Ectodermal cell (in vitro differentiated cells): ENCODE measurements at regions not wholly inside any gene's neighbourhood (a gene's known extent, or its start where the extent isn't known, plus 50 kb on each side); places are given as distances from the start of the nearest gene placed in this dataset.

ENCODE experiments used
- H3K27ac ChIP-seq: 2 replicates; pipeline ENCODE4 v1.7.0; 2013; ENCODE audit warnings: mild to moderate bottlenecking, low read depth, low read length; ENCODE audit not compliant: insufficient read depth, poor library complexity, severe bottlenecking
- H3K27me3 ChIP-seq: 2 replicates; pipeline ENCODE4 v1.7.0; 2013; ENCODE audit warnings: mild to moderate bottlenecking, low read length; ENCODE audit not compliant: insufficient read depth, control insufficient read depth, poor library complexity, severe bottlenecking
- H3K36me3 ChIP-seq: one replicate; pipeline ENCODE4 v1.7.0; 2013; ENCODE audit warnings: low read length; ENCODE audit not compliant: control insufficient read depth, insufficient read depth
- H3K4me1 ChIP-seq: one replicate; pipeline ENCODE4 v1.7.0; 2013; ENCODE audit warnings: low read length; ENCODE audit not compliant: control insufficient read depth, insufficient read depth
- H3K4me3 ChIP-seq: 2 replicates; pipeline ENCODE4 v1.7.0; 2013; ENCODE audit warnings: low read depth, low read length, control low read depth; ENCODE audit not compliant: insufficient read depth
- H3K9me3 ChIP-seq: 2 replicates; pipeline ENCODE4 v1.7.0; 2013; ENCODE audit warnings: mild to moderate bottlenecking, low read length, moderate library complexity; ENCODE audit not compliant: control insufficient read depth
- WGBS, 2 experiments: methylation state at CpG; one replicate each; pipeline ENCODE4 v1.1.7; 2013; ENCODE audit warnings: missing lambda C conversion rate in 2 of 2; 5-methylcytosine and 5-hydroxymethylcytosine counted together

DNA sequence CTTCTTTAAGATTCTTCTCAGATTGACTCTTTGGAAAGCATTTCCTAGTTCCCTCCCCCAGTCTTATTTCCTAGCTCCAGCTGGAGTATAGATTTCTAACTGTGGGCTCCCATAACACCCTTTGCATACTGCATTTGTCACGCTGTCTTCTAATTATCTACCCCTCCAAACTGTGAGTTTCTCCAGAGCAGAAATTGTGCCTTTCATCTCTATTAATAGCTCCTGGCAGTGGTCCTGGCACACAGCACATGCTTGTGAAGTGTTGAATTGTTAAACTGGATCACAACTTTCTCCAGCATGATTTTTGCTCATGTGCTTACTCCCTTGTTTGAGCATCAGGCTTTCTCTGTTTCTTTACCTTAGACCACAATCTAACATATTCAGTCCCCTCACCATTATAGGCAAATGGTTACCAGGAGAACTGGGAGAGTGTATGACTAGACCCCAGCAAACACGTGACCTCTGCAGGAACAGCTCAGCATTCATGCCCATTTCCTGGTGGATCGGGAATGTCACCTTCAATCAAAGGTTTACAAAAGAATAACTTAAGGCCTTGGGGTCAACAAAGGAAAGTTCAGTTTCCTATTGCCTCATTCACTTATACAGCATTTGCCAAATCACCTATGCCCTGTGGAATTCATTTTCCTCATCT is 175.7 kb upstream of the TANK start:
- no peak overlapping the region for H3K27ac ChIP-seq
- H3K4me1 ChIP-seq = peaks cover 5% of the 10 kb centered on the region
- WGBS, 2 experiments = 80 to 88% methylated on average over 3 of the region's 3 CpGs
- H3K4me3 ChIP-seq = no peak overlapping the region
- H3K9me3 ChIP-seq = no peaks in the 10 kb centered on the region
- no peaks in the 10 kb centered on the region for H3K36me3 ChIP-seq
- H3K27me3 ChIP-seq = no peaks in the 10 kb centered on the region

DNA sequence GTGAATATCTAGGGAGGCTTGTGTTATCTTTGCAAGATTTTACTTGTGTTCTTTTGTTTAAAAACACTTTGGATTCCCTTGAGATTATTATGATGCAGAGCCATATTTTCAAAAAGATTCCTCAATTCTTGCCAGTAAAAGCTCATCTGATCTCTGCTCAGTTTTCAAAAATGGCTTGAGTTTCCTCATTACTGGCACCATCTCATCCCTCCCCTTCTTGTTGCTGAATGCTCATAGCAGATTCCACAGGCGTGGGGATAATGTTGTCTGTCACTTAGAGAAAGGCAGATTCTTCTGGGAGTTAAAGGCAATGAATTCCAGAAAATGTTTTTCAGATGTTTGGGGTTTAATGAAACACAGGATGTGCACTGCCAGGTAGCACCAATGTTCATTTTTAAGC is 170.4 kb upstream of the TANK start:
- no peaks in the 10 kb centered on the region for H3K9me3 ChIP-seq
- no peaks in the 10 kb centered on the region for H3K36me3 ChIP-seq
- H3K27ac ChIP-seq = no peak overlapping the region
- no peak overlapping the region for H3K4me3 ChIP-seq
- H3K27me3 ChIP-seq = no peaks in the 10 kb centered on the region
- no peaks in the 10 kb centered on the region for H3K4me1 ChIP-seq
- WGBS, 2 experiments = 89 to 91% methylated on average over 1 of the region's 1 CpG

DNA sequence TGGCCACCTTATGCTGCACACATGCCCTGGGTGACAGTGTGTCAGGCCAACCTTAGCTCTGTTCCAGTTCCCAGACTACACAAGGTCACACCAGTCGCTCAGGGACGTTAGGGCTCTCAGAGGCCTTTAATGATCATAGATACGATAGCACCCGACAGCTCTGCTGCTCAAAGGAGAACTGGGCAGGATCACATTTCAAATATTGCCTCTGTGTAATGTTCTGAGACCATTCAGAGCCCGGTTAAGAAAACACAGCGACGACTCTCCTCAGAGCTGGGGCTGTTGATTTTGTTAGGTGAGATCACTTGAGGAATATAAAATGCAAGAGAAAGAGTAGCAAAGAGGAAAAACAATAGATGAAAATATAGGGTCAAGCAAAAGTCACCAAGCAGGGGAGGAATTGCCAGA is 166.6 kb upstream of the TANK start:
- H3K4me1 ChIP-seq = no peaks in the 10 kb centered on the region
- H3K27ac ChIP-seq = no peak overlapping the region
- H3K36me3 ChIP-seq = no peaks in the 10 kb centered on the region
- H3K9me3 ChIP-seq = no peaks in the 10 kb centered on the region
- WGBS, 2 experiments = 85 to 89% methylated on average over 7 of the region's 7 CpGs
- no peak overlapping the region for H3K4me3 ChIP-seq
- no peaks in the 10 kb centered on the region for H3K27me3 ChIP-seq

DNA sequence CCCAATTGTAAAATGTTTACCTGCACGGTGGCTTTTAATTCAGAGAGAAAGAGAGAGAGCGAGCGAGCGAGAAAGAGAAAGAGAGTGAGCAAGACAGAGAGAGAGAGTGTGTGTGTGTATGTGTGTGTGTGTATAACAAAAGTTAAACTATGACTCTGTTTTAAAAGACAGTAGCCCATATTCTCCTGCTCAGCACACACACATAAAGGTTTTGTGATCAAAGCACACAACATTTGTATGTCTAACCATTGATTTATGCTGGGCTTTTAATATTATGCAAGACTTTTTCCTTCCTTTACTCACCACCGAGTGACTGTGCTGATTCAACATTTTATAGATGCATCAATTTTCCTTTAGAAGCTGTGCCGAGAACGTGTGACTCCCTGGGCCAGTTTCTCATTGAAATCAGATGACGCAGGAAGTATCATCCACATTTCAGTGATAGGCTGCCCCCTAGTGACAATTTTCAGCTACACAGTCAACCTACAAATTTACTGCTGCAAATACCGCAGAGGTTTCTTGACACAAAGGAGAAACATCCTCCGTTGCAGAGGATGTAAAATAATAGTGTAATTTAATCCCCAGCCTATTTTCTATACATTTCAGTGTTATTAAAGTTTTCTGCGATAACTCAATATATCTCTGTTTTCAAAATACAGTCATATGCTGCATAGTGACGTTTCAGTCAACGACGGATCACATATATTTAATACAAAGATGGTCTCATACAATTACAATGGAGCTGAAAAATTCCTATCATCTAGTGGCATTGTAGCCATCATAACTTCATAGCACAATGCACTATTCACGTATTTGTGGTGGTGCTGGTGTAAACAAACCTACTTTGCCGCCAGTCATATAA is 165.9 kb upstream of the TANK start:
- Histone ChIP-seq H3K4me3 (no peak overlapping the region), H3K36me3 (no peaks in the 10 kb centered on the region), H3K27ac (no peak overlapping the region), H3K27me3 (no peaks in the 10 kb centered on the region), H3K4me1 (no peaks in the 10 kb centered on the region), H3K9me3 (no peaks in the 10 kb centered on the region)
- WGBS, 2 experiments = 59 to 62% methylated on average over 14 to 16 of the region's 16 CpGs

DNA sequence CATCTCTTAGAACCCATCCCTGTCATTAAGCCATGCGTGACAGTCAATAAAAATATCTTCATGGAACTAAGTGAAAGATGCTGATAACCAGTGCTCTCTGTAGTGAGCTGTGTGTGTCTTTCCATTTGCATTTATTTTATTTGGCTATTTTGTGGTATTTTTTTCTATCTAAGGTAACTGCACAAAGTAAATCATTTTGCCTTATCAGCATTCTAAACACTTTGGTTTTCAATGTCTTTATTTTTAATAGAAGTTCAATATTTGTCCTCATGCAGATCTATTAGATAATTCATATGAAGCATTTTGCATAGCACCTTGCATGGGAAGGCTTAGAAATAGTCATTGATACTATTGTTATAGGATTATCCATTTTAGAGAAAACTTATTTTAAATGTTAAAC is 163.6 kb upstream of the TANK start:
- Histone ChIP-seq H3K27me3 (no peaks in the 10 kb centered on the region), H3K27ac (no peak overlapping the region), H3K9me3 (no peaks in the 10 kb centered on the region), H3K36me3 (no peaks in the 10 kb centered on the region), H3K4me1 (no peaks in the 10 kb centered on the region), H3K4me3 (no peak overlapping the region)
- WGBS, 2 experiments = 91 to 100% methylated on average over 1 of the region's 1 CpG

DNA sequence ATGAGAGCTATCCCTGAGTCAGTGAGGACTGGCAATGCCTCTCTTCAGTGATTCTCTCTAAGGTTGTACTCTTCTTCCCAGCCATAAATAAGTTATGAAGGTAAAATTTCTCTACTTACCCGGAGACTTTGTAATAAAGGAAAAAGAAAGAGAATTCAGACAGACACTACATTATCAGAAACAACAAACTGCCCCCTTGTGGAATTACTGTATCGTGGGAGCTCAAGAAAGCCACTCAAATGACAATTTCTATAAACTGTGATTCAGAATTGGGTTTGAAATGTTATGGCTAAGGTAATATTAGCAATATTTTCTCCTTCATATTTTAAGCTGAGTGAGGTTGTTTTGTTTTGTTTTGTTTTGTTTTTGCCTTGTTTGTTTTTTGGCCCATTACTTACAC is 155.8 kb upstream of the TANK start:
- no peaks in the 10 kb centered on the region for H3K9me3 ChIP-seq
- H3K27ac ChIP-seq = no peak overlapping the region
- no peak overlapping the region for H3K4me3 ChIP-seq
- H3K36me3 ChIP-seq = no peaks in the 10 kb centered on the region
- H3K27me3 ChIP-seq = no peaks in the 10 kb centered on the region
- 100% methylated on average over 1 of the region's 2 CpGs; no CpG with 5 or more reads in 1 of the 2 experiments for WGBS, 2 experiments
- no peaks in the 10 kb centered on the region for H3K4me1 ChIP-seq

DNA sequence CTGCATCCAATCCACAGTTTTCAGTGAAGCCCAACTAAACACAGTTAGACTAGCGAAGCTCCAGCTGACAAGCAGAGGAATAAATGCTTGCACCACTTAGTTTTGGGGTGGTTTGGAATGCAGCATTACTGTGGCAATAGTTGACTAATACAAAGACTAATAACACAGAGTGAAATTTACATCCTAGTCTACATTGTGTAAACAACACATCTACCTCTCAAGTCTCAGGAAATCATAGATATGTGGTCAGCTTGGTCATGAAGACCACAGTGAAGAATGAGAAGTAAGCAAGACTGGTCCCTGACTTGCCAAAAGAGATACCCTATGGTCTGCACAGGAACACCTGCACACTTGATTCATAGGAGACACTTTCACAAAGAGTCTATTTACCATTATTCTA is 155.1 kb upstream of the TANK start:
- 0% methylated on average over 1 of the region's 1 CpG for WGBS, 2 experiments

DNA sequence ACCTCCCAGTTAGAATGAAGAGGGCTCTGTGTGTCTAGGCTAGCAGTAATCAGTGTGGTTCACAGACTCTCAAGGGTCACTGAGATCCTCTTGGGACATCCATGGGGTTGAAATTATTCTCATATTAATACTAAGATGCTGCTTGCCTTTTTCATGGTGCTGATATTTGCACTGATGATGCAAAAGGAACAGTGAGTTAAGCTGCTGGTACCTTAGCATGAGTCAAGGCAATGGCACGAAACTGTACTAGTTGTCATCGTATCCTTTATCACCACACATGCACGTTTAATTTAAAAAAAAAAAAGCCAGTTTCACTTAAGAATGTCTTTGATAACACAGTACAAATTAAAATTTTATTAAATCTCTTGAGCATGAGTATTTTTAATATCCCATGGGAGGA is 151.9 kb upstream of the TANK start:
- Histone ChIP-seq H3K27me3 (no peaks in the 10 kb centered on the region), H3K4me1 (no peaks in the 10 kb centered on the region), H3K36me3 (no peaks in the 10 kb centered on the region), H3K27ac (no peak overlapping the region), H3K9me3 (no peaks in the 10 kb centered on the region), H3K4me3 (no peak overlapping the region)
- 93 to 98% methylated on average over 3 of the region's 3 CpGs for WGBS, 2 experiments

More for the DNA sequence above, 155.1 kb upstream of the TANK start:
- H3K36me3 ChIP-seq = no peaks in the 10 kb centered on the region
- no peak overlapping the region for H3K27ac ChIP-seq
- no peaks in the 10 kb centered on the region for H3K4me1 ChIP-seq
- H3K9me3 ChIP-seq = no peaks in the 10 kb centered on the region
- no peak overlapping the region for H3K4me3 ChIP-seq
- no peaks in the 10 kb centered on the region for H3K27me3 ChIP-seq

DNA sequence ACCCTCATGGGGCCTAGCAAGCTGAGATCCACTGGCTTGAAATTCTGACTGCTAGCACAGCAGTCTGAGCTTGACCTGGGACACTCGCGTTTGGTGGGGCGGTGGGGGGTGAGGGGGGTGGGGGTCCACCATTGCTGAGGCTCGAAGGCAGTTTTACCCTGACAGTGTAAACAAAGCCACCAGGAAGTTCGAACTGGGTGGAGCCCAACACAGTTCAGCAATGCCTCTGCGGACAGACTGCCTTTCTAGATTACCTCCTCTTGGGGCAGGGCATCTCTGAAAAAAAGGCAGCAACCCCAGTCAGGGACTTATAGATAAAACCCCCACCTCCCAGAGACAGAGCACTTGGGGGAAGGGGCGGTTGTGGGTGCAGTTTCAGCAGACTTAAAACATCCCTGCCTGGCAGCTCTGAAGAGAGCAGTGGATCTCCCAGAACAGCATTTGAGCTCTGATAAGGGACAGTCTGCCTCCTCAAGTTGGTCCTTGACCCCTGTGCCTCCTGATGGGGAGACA is 149.7 kb upstream of the TANK start:
- no peaks in the 10 kb centered on the region for H3K4me1 ChIP-seq
- 64 to 67% methylated on average over 7 of the region's 7 CpGs for WGBS, 2 experiments
- H3K9me3 ChIP-seq = no peaks in the 10 kb centered on the region
- H3K36me3 ChIP-seq = no peaks in the 10 kb centered on the region
- no peak overlapping the region for H3K27ac ChIP-seq
- H3K4me3 ChIP-seq = no peak overlapping the region
- no peaks in the 10 kb centered on the region for H3K27me3 ChIP-seq

DNA sequence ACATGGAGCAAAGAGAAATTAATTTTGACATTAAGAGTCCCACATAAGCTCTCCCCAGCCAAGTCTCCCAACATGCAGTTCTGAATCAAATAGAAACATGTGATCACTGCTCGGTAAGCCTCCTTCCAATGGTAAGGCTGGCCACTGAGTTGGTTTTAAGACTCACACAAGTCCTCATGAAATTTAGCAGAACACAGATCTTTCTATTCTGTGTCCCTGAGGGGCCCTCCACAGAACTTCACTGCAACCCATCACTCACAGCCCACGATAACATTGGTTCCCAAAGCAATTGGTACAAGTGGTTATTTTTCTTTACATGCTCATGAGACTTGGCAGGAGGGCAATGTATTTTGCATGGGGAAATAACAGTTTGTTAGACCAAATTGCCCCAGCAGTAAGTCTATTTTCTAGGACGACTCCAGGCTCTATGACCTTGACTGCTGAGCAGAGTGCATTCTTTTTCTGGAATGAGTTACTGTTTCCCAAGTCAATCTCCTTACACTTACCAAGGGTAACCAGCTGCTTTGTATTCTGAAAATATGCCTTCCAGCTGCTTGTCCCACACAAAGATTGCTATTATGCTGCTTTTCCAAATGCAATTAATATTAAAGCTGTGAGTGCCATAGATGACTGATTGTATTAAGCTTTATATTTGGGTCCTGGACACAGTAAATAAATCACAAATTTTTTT is 142.3 kb upstream of the TANK start:
- no peak overlapping the region for H3K4me3 ChIP-seq
- WGBS, 2 experiments = 88 to 90% methylated on average over 3 of the region's 3 CpGs
- H3K27me3 ChIP-seq = no peaks in the 10 kb centered on the region
- H3K4me1 ChIP-seq = no peaks in the 10 kb centered on the region
- H3K36me3 ChIP-seq = no peaks in the 10 kb centered on the region
- H3K9me3 ChIP-seq = no peaks in the 10 kb centered on the region
- H3K27ac ChIP-seq = no peak overlapping the region
